Gastrocnemius medialis (tissue), 4 donors: ENCODE measurements at regions not wholly inside any gene's neighbourhood (a gene's known extent, or its start where the extent isn't known, plus 50 kb on each side); places are given as distances from the start of the nearest gene placed in this dataset.

Experiments
- POLR2A ChIP-seq, 2 donors: fragments of 450-650 bp; IDR thresholded peaks; one replicate each; pipeline ENCODE4 v1.6.1; 2017; ENCODE audit warnings: antibody characterized with exemption in 2 of 2, mild to moderate bottlenecking in 2 of 2, moderate library complexity in 2 of 2
- TF ChIP-seq, protein P1 (sequence below), 5 experiments: fragments of 450-650 bp in 3 of 5; fragments of 200-600 bp in 2 of 5; sonication (generic) in 2 of 5; IDR thresholded peaks in 4 of 5; conservative IDR thresholded peaks in 1 of 5; 1 replicate in 4 of 5; 2 replicates in 1 of 5; pipeline ENCODE4 v1.5.1; 2016 to 2019; ENCODE audit warnings: antibody characterized with exemption in 5 of 5, mild to moderate bottlenecking in 3 of 5, moderate library complexity in 3 of 5

DNA sequence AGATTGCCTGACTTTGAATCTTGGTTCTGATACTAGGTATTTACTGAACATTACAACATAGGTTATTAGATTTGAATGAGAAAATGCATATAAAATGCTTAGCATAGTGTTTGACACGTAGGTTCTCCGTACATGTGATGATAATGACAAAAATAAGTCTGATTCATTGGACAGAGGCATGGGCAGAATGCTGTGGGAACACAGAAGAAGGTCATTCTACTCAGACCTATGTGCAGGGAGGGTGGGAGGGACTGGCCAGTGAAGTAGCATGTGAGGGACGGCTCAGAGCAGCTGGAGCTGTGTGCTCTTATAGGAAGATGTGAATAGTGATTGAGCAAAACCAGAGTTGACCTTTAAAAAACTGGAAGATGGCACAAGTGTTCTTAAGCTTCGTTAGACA, 256.8 kb upstream of the RAG2 start:
- TF ChIP-seq, protein P1, sequence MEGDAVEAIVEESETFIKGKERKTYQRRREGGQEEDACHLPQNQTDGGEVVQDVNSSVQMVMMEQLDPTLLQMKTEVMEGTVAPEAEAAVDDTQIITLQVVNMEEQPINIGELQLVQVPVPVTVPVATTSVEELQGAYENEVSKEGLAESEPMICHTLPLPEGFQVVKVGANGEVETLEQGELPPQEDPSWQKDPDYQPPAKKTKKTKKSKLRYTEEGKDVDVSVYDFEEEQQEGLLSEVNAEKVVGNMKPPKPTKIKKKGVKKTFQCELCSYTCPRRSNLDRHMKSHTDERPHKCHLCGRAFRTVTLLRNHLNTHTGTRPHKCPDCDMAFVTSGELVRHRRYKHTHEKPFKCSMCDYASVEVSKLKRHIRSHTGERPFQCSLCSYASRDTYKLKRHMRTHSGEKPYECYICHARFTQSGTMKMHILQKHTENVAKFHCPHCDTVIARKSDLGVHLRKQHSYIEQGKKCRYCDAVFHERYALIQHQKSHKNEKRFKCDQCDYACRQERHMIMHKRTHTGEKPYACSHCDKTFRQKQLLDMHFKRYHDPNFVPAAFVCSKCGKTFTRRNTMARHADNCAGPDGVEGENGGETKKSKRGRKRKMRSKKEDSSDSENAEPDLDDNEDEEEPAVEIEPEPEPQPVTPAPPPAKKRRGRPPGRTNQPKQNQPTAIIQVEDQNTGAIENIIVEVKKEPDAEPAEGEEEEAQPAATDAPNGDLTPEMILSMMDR (IDR thresholded peaks at IDR 0.05 in 4 of 5, conservative IDR thresholded peaks at IDR 0.05 in 1 of 5): no peak
- no peak for TF ChIP-seq POLR2A (IDR thresholded peaks at IDR 0.05)
